NCI-H146 (cell line): ENCODE measurements at regions not wholly inside any gene's neighbourhood (a gene's known extent, or its start where the extent isn't known, plus 50 kb on each side); places are given as distances from the start of the nearest gene placed in this dataset.

Experiments
- DNase-seq: peaks from one replicate; lab custom pipeline; 2025; lab: John Stamatoyannopoulos, UW

GRCh38 chr3:8200996-8201395 is 300.6 kb upstream of the LMCD1 start:
- no peak for DNase-seq

- DNase-seq, result peak; percentile 15
These were observed 299.7 kb upstream of the LMCD1 start for GRCh38 chr3:8201886-8202285.

GRCh38 chr3:8204331-8204730 is 297.3 kb upstream of the LMCD1 start:
- no peak for DNase-seq

- no peak for DNase-seq
These were observed 296.6 kb upstream of the LMCD1 start for GRCh38 chr3:8204853-8205650.

- no peak for DNase-seq
These were observed 295.7 kb upstream of the LMCD1 start for GRCh38 chr3:8205881-8206280.

- no peak for DNase-seq
These were observed 294.5 kb upstream of the LMCD1 start for GRCh38 chr3:8206971-8207617.

GRCh38 chr3:8210882-8211341 is 290.7 kb upstream of the LMCD1 start:
- DNase-seq, result no peak

GRCh38 chr3:8212794-8213193 is 288.8 kb upstream of the LMCD1 start:
- no peak for DNase-seq

GRCh38 chr3:8213286-8213685 is 288.3 kb upstream of the LMCD1 start:
- no peak for DNase-seq

GRCh38 chr3:8215821-8216220 is 285.8 kb upstream of the LMCD1 start:
- DNase-seq, result no peak

GRCh38 chr3:8218353-8218940 is 283.2 kb upstream of the LMCD1 start:
- DNase-seq, result no peak

- no peak for DNase-seq
These were observed 281.3 kb upstream of the LMCD1 start for GRCh38 chr3:8220291-8220690.

- DNase-seq, result no peak
These were observed 277.9 kb upstream of the LMCD1 start for GRCh38 chr3:8223766-8224165.

GRCh38 chr3:8224941-8225340 is 276.7 kb upstream of the LMCD1 start:
- DNase-seq, result no peak

GRCh38 chr3:8233938-8234337 is 267.7 kb upstream of the LMCD1 start:
- DNase-seq, result no peak

- no peak for DNase-seq
These were observed 265.4 kb upstream of the LMCD1 start for GRCh38 chr3:8236264-8236663.

GRCh38 chr3:8237893-8238292 is 263.7 kb upstream of the LMCD1 start:
- DNase-seq, result no peak

- DNase-seq, result no peak
These were observed 263.2 kb upstream of the LMCD1 start for GRCh38 chr3:8238432-8238831.

GRCh38 chr3:8239095-8239494 is 262.5 kb upstream of the LMCD1 start:
- DNase-seq, result no peak

GRCh38 chr3:8239718-8240695 is 261.6 kb upstream of the LMCD1 start:
- DNase-seq, result peak; percentile 13

GRCh38 chr3:8246070-8246469 is 255.6 kb upstream of the LMCD1 start:
- DNase-seq, result no peak

GRCh38 chr3:8253201-8253600 is 248.4 kb upstream of the LMCD1 start:
- DNase-seq, result no peak
